ENCODE measurements at regions not wholly inside any gene's neighbourhood (a gene's known extent, or its start where the extent isn't known, plus 50 kb on each side); places are given as distances from the start of the nearest gene placed in this dataset.

- no peaks in the 10 kb centered on the region for H3K9me3 Mint-ChIP-seq (ENCODE audit: low read depth)
- no peak overlapping the region for H3K4me3 Mint-ChIP-seq
- no peak overlapping the region for H3K27ac Mint-ChIP-seq
- H3K4me1 Mint-ChIP-seq (ENCODE audit: low read depth) = no peaks in the 10 kb centered on the region
- H3K27me3 Mint-ChIP-seq = peaks cover 12% of the 10 kb centered on the region
- no peaks in the 10 kb centered on the region for H3K36me3 Mint-ChIP-seq
Observed at GRCh38 chr5:5576744-5577143, 154.3 kb downstream of the ICE1 start.

- H3K27me3 Mint-ChIP-seq = peaks cover 12% of the 10 kb centered on the region
- no peaks in the 10 kb centered on the region for H3K36me3 Mint-ChIP-seq
- no peak overlapping the region for H3K27ac Mint-ChIP-seq
- no peaks in the 10 kb centered on the region for H3K9me3 Mint-ChIP-seq (ENCODE audit: low read depth)
- no peak overlapping the region for H3K4me3 Mint-ChIP-seq
- no peaks in the 10 kb centered on the region for H3K4me1 Mint-ChIP-seq (ENCODE audit: low read depth)
Observed at GRCh38 chr5:5575461-5575860, 153.0 kb downstream of the ICE1 start.

- no peaks in the 10 kb centered on the region for H3K9me3 Mint-ChIP-seq (ENCODE audit: low read depth)
- H3K4me3 Mint-ChIP-seq = no peak overlapping the region
- peaks cover 12% of the 10 kb centered on the region for H3K27me3 Mint-ChIP-seq
- no peaks in the 10 kb centered on the region for H3K36me3 Mint-ChIP-seq
- H3K27ac Mint-ChIP-seq = no peak overlapping the region
- H3K4me1 Mint-ChIP-seq (ENCODE audit: low read depth) = no peaks in the 10 kb centered on the region
Observed at GRCh38 chr5:5573798-5574380, 151.4 kb downstream of the ICE1 start.

- no peak overlapping the region for H3K27ac Mint-ChIP-seq
- peaks cover 12% of the 10 kb centered on the region for H3K27me3 Mint-ChIP-seq
- H3K36me3 Mint-ChIP-seq = no peaks in the 10 kb centered on the region
- H3K4me3 Mint-ChIP-seq = no peak overlapping the region
- no peaks in the 10 kb centered on the region for H3K9me3 Mint-ChIP-seq (ENCODE audit: low read depth)
- H3K4me1 Mint-ChIP-seq (ENCODE audit: low read depth) = no peaks in the 10 kb centered on the region
Observed at GRCh38 chr5:5572976-5573797, 150.7 kb downstream of the ICE1 start.

- Mint-ChIP-seq H3K27me3 (peaks cover 9% of the 10 kb centered on the region), H3K9me3 (ENCODE audit: low read depth) (no peaks in the 10 kb centered on the region), H3K4me1 (ENCODE audit: low read depth) (no peaks in the 10 kb centered on the region), H3K27ac (peak overlapping the region; percentile 43), H3K36me3 (no peaks in the 10 kb centered on the region), H3K4me3 (no peak overlapping the region)
Observed at GRCh38 chr5:5572010-5572865, 149.8 kb downstream of the ICE1 start.

GRCh38 chr5:5570646-5571045, 148.2 kb downstream of the ICE1 start:
- H3K4me3 Mint-ChIP-seq = no peak overlapping the region
- no peak overlapping the region for H3K27ac Mint-ChIP-seq
- no peaks in the 10 kb centered on the region for H3K4me1 Mint-ChIP-seq (ENCODE audit: low read depth)
- H3K27me3 Mint-ChIP-seq = peaks cover 5% of the 10 kb centered on the region
- no peaks in the 10 kb centered on the region for H3K36me3 Mint-ChIP-seq
- H3K9me3 Mint-ChIP-seq (ENCODE audit: low read depth) = no peaks in the 10 kb centered on the region

- Mint-ChIP-seq H3K27me3 (peaks cover 4% of the 10 kb centered on the region), H3K4me1 (ENCODE audit: low read depth) (no peaks in the 10 kb centered on the region), H3K4me3 (no peak overlapping the region), H3K9me3 (ENCODE audit: low read depth) (no peaks in the 10 kb centered on the region), H3K36me3 (no peaks in the 10 kb centered on the region), H3K27ac (no peak overlapping the region)
Observed at GRCh38 chr5:5564898-5565297, 142.4 kb downstream of the ICE1 start.

- H3K27ac Mint-ChIP-seq = no peak overlapping the region
- H3K27me3 Mint-ChIP-seq = peaks cover 8% of the 10 kb centered on the region
- H3K36me3 Mint-ChIP-seq = no peaks in the 10 kb centered on the region
- H3K4me1 Mint-ChIP-seq (ENCODE audit: low read depth) = no peaks in the 10 kb centered on the region
- peaks cover under 1% of the 10 kb centered on the region for H3K9me3 Mint-ChIP-seq (ENCODE audit: low read depth)
- no peak overlapping the region for H3K4me3 Mint-ChIP-seq
Observed at GRCh38 chr5:5560016-5560415, 137.5 kb downstream of the ICE1 start.

- H3K27ac Mint-ChIP-seq = no peak overlapping the region
- no peaks in the 10 kb centered on the region for H3K36me3 Mint-ChIP-seq
- H3K4me3 Mint-ChIP-seq = no peak overlapping the region
- peaks cover 9% of the 10 kb centered on the region for H3K27me3 Mint-ChIP-seq
- H3K4me1 Mint-ChIP-seq (ENCODE audit: low read depth) = no peaks in the 10 kb centered on the region
- peaks cover 6% of the 10 kb centered on the region for H3K9me3 Mint-ChIP-seq (ENCODE audit: low read depth)
Observed at GRCh38 chr5:5558638-5559527, 136.4 kb downstream of the ICE1 start.

- Mint-ChIP-seq H3K4me1 (ENCODE audit: low read depth) (no peaks in the 10 kb centered on the region), H3K4me3 (no peak overlapping the region), H3K27me3 (peaks cover 9% of the 10 kb centered on the region), H3K9me3 (ENCODE audit: low read depth) (peaks cover 6% of the 10 kb centered on the region), H3K27ac (no peak overlapping the region), H3K36me3 (no peaks in the 10 kb centered on the region)
Observed at GRCh38 chr5:5558102-5558501, 135.6 kb downstream of the ICE1 start.

- Mint-ChIP-seq H3K27ac (no peak overlapping the region), H3K4me3 (no peak overlapping the region)
Observed at GRCh38 chr5:5551499-5551898, 129.0 kb downstream of the ICE1 start.

GRCh38 chr5:5546408-5546807, 123.9 kb downstream of the ICE1 start:
- H3K9me3 Mint-ChIP-seq (ENCODE audit: low read depth) = no peaks in the 10 kb centered on the region
- no peak overlapping the region for H3K4me3 Mint-ChIP-seq
- H3K4me1 Mint-ChIP-seq (ENCODE audit: low read depth) = no peaks in the 10 kb centered on the region
- no peaks in the 10 kb centered on the region for H3K36me3 Mint-ChIP-seq
- no peak overlapping the region for H3K27ac Mint-ChIP-seq
- H3K27me3 Mint-ChIP-seq = peaks cover 12% of the 10 kb centered on the region

More at GRCh38 chr5:5551499-5551898, 129.0 kb downstream of the ICE1 start:
- Mint-ChIP-seq H3K4me1 (ENCODE audit: low read depth) (no peaks in the 10 kb centered on the region), H3K27me3 (peaks cover 9% of the 10 kb centered on the region), H3K9me3 (ENCODE audit: low read depth) (peaks cover 6% of the 10 kb centered on the region), H3K36me3 (no peaks in the 10 kb centered on the region)

GRCh38 chr5:5544094-5544663, 121.7 kb downstream of the ICE1 start:
- Mint-ChIP-seq H3K27ac (no peak overlapping the region), H3K4me3 (no peak overlapping the region), H3K4me1 (ENCODE audit: low read depth) (no peaks in the 10 kb centered on the region), H3K27me3 (peaks cover 12% of the 10 kb centered on the region), H3K36me3 (no peaks in the 10 kb centered on the region), H3K9me3 (ENCODE audit: low read depth) (no peaks in the 10 kb centered on the region)

- Mint-ChIP-seq H3K4me3 (no peak overlapping the region), H3K9me3 (ENCODE audit: low read depth) (no peaks in the 10 kb centered on the region), H3K4me1 (ENCODE audit: low read depth) (no peaks in the 10 kb centered on the region), H3K27me3 (peaks cover 10% of the 10 kb centered on the region), H3K36me3 (no peaks in the 10 kb centered on the region), H3K27ac (no peak overlapping the region)
Observed at GRCh38 chr5:5542654-5543053, 120.2 kb downstream of the ICE1 start.
